ENCODE measurements at regions not wholly inside any gene's neighbourhood (a gene's known extent, or its start where the extent isn't known, plus 50 kb on each side); places are given as distances from the start of the nearest gene placed in this dataset.
"Not testable (repeated sequence)": the region's sequence is repeated elsewhere in the genome, so short reads cannot be mapped to it uniquely, and the experiment has no call there.

DNA sequence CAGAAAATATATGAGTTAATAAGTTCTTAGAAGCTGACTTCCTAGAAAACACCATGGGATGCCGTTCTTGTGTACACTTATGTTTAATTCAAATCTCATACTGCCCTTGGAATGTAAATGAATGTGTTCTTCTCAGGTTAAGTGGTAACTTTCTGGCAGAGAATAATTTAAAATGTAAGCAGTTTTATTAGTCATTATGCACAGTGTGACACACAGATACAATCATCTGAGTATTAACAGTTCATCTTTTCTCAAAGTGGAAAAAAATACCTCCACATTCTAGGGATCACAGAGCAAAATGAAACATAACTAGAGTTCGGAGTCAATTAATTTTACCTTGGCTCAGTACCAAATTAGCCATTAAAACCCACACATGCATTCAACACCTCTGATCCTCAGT lies 508.1 kb downstream of the CDH9 start:
- no peak for DNase-seq

- no peak for DNase-seq
Measured at GRCh38 chr5:26519245-26519644, 519.1 kb downstream of the CDH9 start.

- no peak for DNase-seq
Measured at GRCh38 chr5:26518065-26518464, 520.3 kb downstream of the CDH9 start.

DNA sequence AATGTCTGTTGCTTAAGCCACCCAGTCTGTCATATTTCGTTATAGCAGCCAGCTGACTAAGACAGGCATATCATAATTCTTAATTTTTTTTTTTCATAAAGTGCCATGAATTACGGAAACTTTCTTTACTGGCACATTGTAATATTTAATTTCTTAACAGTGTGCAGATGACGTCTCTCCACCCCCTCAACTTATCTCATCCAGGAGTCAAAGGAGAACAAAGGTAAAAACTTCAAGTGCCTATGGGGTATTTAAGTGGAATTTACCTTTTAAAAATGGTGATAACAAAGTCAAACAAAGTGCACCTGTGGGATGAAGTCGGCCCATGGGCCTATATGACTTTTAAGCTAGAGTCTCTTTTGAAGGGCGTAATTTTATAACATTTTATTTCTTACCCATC lies 539.4 kb downstream of the CDH9 start:
- DNase-seq: no peak

DNA sequence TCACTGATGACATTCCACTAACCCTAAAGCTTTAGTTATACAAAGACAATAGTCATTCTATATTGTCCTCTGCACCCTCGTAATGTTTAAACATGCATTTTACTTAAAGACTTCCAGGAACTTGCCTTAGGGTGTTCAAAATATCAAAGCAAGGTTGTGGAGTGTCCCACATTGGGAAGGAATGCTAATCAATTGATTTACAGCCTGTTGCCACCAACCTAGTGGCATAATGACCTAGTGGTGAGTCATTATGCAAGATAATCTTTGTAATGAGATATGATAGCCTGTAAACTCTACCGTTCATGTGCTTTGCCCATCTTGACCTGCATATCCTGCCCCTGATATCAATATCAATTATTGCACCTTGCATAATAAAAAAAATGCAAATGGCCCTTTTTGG lies 542.9 kb downstream of the CDH9 start:
- no peak for DNase-seq

- no peak for DNase-seq
Measured at GRCh38 chr5:26492906-26493459, 545.4 kb downstream of the CDH9 start.

DNA sequence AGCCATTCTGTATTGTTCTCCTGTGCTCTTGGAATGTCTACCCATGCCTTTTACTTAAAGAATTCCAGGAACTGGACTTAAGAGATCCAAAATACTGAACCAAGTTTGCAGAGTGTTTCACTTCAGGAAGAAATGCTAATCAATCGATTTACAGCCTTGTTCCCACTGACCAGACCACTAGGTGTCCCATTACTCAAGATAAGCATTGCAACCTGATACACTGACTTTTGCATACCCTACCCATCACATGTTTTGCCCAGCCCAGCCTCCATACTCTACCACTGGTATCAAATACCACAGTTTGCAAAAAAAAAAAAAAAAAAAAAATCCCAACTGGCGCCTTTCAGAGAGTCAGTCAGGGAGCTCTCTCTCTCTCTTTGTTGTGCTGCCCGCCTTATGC lies 550.8 kb downstream of the CDH9 start:
- no peak for DNase-seq

DNA sequence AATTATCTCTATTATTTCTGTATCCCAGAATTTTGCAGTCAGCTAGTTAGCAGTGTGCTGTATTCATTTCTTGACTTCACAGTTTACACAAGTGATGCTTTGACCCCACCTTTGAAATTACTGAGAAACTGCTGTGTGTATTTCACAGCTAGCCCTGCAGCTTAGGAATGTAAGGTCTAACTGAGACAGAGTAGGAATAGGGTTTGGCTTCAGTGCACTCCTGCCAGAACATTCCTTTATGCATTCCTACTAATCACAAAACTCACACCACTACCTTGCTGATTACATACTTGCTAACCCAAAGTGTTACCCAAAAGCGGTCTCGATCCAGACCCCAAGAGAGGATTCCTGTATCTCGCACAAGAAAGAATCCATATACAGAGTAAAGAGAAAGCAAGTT lies 551.8 kb downstream of the CDH9 start:
- DNase-seq: no peak

DNA sequence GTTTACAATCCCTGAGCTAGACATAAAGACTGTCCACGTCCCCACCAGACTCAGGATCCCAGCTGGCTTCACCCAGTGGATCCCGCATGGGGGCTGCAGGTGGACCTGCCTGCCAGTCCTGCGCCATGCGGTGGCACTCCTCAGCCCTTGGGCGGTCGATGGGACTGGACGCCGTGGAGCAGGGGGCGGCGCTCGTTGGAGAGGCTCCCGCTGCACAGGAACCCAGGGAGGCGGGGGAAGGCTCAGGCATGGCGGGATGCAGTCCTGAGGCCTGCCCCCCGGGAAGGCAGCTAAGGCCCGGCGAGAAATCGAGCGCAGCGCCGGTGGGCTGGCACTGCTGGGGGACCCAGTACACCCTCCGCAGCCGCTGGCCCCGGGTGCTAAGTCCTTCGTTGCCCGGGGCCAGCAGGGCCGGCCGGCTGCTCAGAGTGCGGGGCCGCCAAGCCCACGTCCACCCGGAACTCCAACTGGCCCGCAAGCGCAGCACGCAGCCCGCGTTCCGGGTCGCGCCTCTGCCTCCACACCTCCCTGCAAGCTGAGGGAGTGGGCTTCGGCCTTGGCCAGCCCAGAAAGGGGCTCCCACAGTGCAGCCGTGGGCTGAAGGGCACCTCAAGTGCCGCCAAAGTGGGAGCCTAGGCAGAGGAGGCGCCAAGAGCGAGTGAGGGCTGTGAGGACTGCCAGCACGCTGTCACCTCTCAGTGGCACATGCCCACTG lies 553.1 kb downstream of the CDH9 start:
- not testable (repeated sequence) for DNase-seq

- DNase-seq: peak; percentile 7
Measured at GRCh38 chr5:26482810-26483375, 555.5 kb downstream of the CDH9 start.

- DNase-seq: no peak
Measured at GRCh38 chr5:26482076-26482809, 556.1 kb downstream of the CDH9 start.

- no peak for DNase-seq
Measured at GRCh38 chr5:26470439-26470838, 567.9 kb downstream of the CDH9 start.

- no peak for DNase-seq
Measured at GRCh38 chr5:26439121-26439520, 599.3 kb downstream of the CDH9 start.

DNA sequence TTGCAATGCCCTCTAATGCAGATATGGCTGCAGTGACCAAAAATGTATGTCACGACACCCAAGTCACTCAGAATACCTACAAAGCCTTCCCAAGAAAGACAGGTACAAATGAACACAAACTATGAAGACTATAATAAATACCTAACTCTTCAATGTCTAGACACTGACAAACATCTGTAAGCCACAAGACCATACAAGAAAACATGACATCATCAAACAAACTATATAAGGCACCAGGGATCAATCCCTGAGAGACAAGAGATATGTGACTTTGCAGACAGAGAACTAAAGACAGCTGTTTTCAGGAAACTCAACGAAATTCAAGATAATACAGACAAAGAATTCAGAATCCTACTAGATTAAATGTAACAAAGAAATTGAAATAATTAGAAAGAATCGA lies 603.7 kb downstream of the CDH9 start:
- DNase-seq: no peak

GRCh38 chr5:26432386-26432785 lies 606.0 kb downstream of the CDH9 start:
- no peak for DNase-seq

DNA sequence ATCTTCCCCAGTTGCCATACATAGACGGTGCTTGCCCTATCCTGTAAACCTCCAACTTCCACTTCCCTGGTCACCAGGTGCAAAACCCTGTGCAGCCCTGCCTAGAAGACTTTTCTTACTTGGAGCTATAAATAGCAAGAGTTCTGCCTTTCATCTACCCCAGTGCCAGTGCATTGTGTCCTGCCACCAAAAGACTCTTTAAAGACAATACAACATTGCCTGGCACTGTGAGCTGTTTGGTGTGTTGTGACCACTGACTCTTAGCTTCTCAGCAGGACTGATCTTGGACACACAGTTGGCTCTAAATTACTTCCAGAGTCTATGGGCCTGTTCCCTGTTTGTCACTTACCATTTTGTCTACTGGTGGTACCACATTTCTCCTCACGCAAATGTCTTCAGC lies 608.1 kb downstream of the CDH9 start:
- DNase-seq: no peak

DNA sequence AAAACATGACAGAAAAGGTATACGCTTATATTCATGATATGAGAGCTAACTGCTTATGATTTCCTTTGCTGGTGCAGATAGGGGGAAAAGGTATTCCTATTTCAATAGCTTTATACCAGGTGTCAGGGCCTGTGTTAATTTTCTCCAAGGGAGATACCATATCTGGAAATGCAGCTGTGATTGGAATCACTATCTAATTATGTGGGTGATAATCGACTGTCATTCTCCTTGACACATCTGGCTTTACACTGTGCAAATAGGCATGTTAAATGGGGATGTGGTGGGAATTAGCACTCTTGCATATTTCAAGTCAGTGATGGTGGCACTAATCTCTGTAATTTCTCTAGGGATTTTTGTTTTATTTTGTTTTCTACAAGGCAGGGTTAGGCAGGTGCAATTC lies 611.1 kb downstream of the CDH9 start:
- DNase-seq: no peak

GRCh38 chr5:26419987-26420386 lies 618.4 kb downstream of the CDH9 start:
- DNase-seq: no peak

DNA sequence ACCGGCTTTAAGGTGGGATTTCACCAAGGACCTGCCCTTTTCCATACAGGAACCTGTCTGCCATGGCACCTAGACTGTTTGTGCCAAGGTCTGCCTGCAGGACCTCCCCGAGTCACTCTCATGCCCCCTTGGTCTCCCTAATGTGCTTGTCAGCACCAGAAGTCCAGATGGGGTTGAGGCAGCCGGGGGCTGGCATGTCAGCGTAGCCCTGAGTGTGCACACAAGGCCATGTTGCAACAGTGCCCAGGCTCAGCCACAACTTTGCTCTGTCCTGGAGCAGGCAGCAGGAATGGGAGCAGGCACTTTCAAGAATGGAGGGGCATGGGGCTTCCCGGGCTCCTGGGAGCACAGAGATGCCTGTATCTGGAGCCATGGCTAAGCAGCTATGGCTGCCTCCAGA lies 621.5 kb downstream of the CDH9 start:
- DNase-seq: no peak

GRCh38 chr5:26415987-26416779 lies 622.2 kb downstream of the CDH9 start:
- no peak for DNase-seq

GRCh38 chr5:26390608-26391007 lies 647.8 kb downstream of the CDH9 start:
- DNase-seq: no peak

- DNase-seq: no peak
Measured at GRCh38 chr5:26388976-26389375, 649.4 kb downstream of the CDH9 start.

GRCh38 chr5:26386532-26386931 lies 651.9 kb downstream of the CDH9 start:
- no peak for DNase-seq
